ENCODE measurements at regions not wholly inside any gene's neighbourhood (a gene's known extent, or its start where the extent isn't known, plus 50 kb on each side); places are given as distances from the start of the nearest gene placed in this dataset.

GRCh38 chr4:120472447-120473131, 405.9 kb upstream of the MAD2L1 start:
- Histone ChIP-seq H3K27ac (ENCODE audit: control insufficient read depth, insufficient read depth, low read length) (no peak overlapping the region), H3K9me3 (ENCODE audit: control insufficient read depth, low read depth, low read length) (no peaks in the 10 kb centered on the region), H3K4me1 (ENCODE audit: control insufficient read depth, extremely low read depth, insufficient read depth, low read length) (no peaks in the 10 kb centered on the region), H3K9me1 (ENCODE audit: control insufficient read depth, extremely low read depth, insufficient read depth, low read length) (no peaks in the 10 kb centered on the region), H3K36me3 (ENCODE audit: control insufficient read depth in 2 of 2, extremely low read depth in 1 of 2, insufficient read depth in 2 of 2, low read length in 2 of 2) (no peaks in the 10 kb centered on the region), H2AFZ (ENCODE audit: control insufficient read depth, low read length) (no peak overlapping the region), H4K20me1 (ENCODE audit: control insufficient read depth, extremely low read depth, insufficient read depth, low read length) (no peaks in the 10 kb centered on the region), H3K9ac (ENCODE audit: control insufficient read depth, extremely low read depth, insufficient read depth, low read length) (no peak overlapping the region), H3K79me2 (ENCODE audit: control insufficient read depth, insufficient read depth, low read length) (no peaks in the 10 kb centered on the region), H3K27me3 (ENCODE audit: control insufficient read depth, extremely low read depth, insufficient read depth, low read length) (no peaks in the 10 kb centered on the region), H3K4me2 (ENCODE audit: control insufficient read depth, extremely low read depth, insufficient read depth, low read depth, low read length) (no peak overlapping the region), H3K4me3 (ENCODE audit: control insufficient read depth in 2 of 3, extremely low read depth in 1 of 3, insufficient read depth in 2 of 3, low read depth in 1 of 3, low read length in 3 of 3) (no peak overlapping the region)
- FAIRE-seq (no peak), DNase-seq (ENCODE audit: low read depth, low spot score) (no peak)
- dilution Hi-C loops (cut with MboI; ENCODE audit: extremely low pct_ligation_motif_present, low sequenced_read_pairs) = no loop called here
- no peak for TF ChIP-seq EZH2 (IDR thresholded peaks at IDR 0.05; ENCODE audit: low read length)
- no peak for TF ChIP-seq CTCF (optimal IDR thresholded peaks at IDR 0.05 in 1 of 3, IDR thresholded peaks at IDR 0.05 in 1 of 3, conservative IDR thresholded peaks at IDR 0.05 in 1 of 3; ENCODE audit: extremely low read depth in 1 of 3, insufficient read depth in 2 of 3, low read length in 3 of 3)

GRCh38 chr4:120466429-120466828, 399.8 kb upstream of the MAD2L1 start:
- Histone ChIP-seq H2AFZ (ENCODE audit: control insufficient read depth, low read length) (no peak overlapping the region), H3K79me2 (ENCODE audit: control insufficient read depth, insufficient read depth, low read length) (no peaks in the 10 kb centered on the region), H4K20me1 (ENCODE audit: control insufficient read depth, extremely low read depth, insufficient read depth, low read length) (no peaks in the 10 kb centered on the region), H3K9me3 (ENCODE audit: control insufficient read depth, low read depth, low read length) (no peaks in the 10 kb centered on the region), H3K27ac (ENCODE audit: control insufficient read depth, insufficient read depth, low read length) (no peak overlapping the region), H3K27me3 (ENCODE audit: control insufficient read depth, extremely low read depth, insufficient read depth, low read length) (no peaks in the 10 kb centered on the region), H3K36me3 (ENCODE audit: control insufficient read depth in 2 of 2, extremely low read depth in 1 of 2, insufficient read depth in 2 of 2, low read length in 2 of 2) (no peaks in the 10 kb centered on the region), H3K4me3 (ENCODE audit: control insufficient read depth in 2 of 3, extremely low read depth in 1 of 3, insufficient read depth in 2 of 3, low read depth in 1 of 3, low read length in 3 of 3) (no peak overlapping the region), H3K9ac (ENCODE audit: control insufficient read depth, extremely low read depth, insufficient read depth, low read length) (no peak overlapping the region), H3K9me1 (ENCODE audit: control insufficient read depth, extremely low read depth, insufficient read depth, low read length) (no peaks in the 10 kb centered on the region), H3K4me2 (ENCODE audit: control insufficient read depth, extremely low read depth, insufficient read depth, low read depth, low read length) (no peak overlapping the region), H3K4me1 (ENCODE audit: control insufficient read depth, extremely low read depth, insufficient read depth, low read length) (no peaks in the 10 kb centered on the region)
- DNase-seq (ENCODE audit: low read depth, low spot score) = no peak
- FAIRE-seq = no peak
- dilution Hi-C loops (cut with MboI; ENCODE audit: extremely low pct_ligation_motif_present, low sequenced_read_pairs) = no loop called here
- TF ChIP-seq CTCF (optimal IDR thresholded peaks at IDR 0.05 in 1 of 3, IDR thresholded peaks at IDR 0.05 in 1 of 3, conservative IDR thresholded peaks at IDR 0.05 in 1 of 3; ENCODE audit: extremely low read depth in 1 of 3, insufficient read depth in 2 of 3, low read length in 3 of 3) = no peak
- TF ChIP-seq EZH2 (IDR thresholded peaks at IDR 0.05; ENCODE audit: low read length) = no peak
